ENCODE measurements at regions not wholly inside any gene's neighbourhood (a gene's known extent, or its start where the extent isn't known, plus 50 kb on each side); places are given as distances from the start of the nearest gene placed in this dataset.

GRCh38 chr10:43888586-43888985 lies 239.9 kb upstream of the ZNF32 start:
- peak; percentile 96 for DNase-seq

DNA sequence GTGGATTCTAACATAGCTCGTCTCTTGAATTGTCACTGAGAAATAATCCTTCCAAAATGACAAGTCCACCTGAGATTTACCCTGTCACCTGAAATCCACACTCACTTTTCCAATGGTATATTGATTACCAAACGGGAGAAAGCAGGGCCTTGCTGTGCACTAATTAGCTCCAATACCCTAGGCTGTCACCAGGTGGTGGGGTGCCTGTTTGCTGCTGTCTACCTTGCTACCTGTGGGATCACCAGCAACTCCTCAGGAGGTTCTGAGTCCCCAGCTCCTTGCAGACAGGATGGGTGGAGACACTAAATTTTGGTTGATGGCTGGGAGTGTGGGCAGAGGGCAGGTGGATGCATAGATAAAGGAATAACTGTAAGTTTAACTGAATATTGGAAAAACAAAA lies 237.2 kb upstream of the ZNF32 start:
- no peak for DNase-seq

DNA sequence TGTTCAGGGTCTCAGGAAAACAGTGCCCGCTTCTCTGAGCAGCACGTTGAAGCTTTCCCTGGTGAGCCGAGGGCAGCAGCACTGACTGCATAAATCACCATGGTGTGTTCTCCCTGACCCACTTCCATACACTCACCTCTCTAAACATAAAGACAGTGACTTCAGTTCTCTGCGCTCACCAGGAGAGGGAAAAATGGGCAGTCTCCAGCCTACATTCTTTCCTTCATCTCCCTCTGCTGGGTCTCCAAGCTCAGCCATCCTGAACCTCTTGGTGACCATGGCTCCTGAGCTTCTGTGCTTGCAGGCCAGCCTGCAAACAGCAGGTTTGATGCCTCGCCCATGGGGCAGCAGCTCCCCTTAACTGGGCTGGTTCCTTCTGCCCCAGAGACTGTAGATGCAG lies 236.6 kb upstream of the ZNF32 start:
- DNase-seq: no peak

DNA sequence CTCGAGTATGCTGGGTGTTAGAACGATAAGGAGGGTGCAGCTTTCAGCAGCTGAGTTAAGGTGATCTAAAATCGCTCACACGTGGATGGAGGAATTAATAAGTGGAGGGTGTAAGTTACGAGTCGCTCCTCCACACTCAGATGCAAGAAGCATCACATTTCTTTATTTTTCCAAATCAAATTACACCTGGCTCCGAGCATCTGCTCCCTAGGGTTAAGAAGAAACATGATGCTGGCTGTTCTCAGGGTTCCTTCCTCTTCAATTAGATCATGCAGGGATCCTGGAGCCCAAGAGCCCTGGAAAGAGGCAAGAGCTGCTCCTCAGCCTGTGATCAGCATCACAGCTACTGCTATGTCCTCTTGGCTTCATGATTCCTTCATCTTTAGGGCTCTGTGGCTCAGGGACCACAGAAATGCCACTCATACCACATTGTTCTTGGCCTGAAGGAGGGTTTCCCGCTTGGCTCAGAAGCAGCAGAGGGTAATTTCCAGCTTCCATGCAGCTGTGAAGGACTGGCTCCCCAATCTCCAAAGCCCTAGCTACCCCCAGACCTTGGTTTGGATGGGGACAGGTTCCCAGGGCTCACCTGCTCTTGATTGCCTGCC lies 235.9 kb upstream of the ZNF32 start:
- no peak for DNase-seq

GRCh38 chr10:43882711-43883110 lies 234.0 kb upstream of the ZNF32 start:
- no peak for DNase-seq

- no peak for DNase-seq
Observed at GRCh38 chr10:43881657-43882056, 233.0 kb upstream of the ZNF32 start.

- no peak for DNase-seq
Observed at GRCh38 chr10:43880160-43880559, 231.5 kb upstream of the ZNF32 start.

DNA sequence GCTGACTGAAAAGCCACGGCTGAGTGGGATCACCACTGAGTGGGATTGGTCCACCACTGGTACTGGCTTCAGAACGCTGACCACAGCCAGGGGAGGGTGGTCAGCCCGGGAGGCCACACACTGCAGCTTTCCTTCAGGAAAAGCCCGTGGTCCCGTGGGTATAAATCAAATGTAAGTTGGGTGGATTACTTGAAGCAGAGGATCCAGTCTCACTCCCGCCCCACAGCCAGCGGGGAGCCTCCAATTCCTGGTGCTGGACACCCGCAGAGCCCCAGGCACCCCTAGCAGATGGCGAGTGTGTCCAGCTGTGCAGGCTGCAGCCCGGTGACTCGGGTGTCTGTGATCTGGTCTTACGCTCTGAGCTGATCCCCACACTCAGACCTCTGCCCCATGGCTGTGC lies 231.1 kb upstream of the ZNF32 start:
- DNase-seq: no peak

GRCh38 chr10:43879162-43879561 lies 230.5 kb upstream of the ZNF32 start:
- no peak for DNase-seq

DNA sequence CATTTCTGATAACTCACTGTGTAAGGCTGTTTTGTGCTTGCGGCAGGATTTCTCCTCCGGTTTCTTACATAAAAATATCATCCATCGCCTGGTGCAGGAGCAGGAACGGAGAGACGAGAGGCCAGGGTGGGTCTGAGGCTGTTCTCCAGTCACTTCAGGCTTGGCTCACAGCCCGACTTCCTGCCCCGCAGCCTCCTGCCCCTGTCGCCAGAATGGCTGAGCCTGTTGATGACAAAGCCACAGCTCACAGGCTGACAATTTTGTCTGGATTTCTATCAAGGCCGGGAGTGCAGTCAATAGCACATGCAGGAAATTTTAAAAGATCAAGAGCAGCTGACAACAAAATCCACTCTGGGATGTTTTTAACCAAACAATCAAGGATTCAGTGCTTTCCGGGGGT lies 229.7 kb upstream of the ZNF32 start:
- peak; percentile 43 for DNase-seq

DNA sequence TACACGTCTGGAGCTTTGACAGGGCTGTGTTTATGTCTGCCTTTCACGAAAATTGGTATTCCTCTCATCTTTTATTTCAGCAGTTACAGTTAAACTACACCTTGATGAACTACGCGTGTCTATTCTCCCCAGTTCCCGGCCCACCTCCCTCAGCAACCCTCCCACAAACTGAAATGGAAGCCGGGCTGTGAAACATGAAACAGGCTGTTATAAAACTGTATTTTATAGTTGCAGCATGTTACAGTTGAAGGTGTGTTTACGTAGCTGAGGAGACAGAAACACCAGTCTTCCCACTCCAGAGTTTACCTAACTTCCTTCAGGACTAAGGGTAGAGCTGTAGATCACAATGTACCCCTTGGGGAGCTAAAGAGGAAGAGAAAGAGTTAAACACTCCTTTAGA lies 228.3 kb upstream of the ZNF32 start:
- no peak for DNase-seq

DNA sequence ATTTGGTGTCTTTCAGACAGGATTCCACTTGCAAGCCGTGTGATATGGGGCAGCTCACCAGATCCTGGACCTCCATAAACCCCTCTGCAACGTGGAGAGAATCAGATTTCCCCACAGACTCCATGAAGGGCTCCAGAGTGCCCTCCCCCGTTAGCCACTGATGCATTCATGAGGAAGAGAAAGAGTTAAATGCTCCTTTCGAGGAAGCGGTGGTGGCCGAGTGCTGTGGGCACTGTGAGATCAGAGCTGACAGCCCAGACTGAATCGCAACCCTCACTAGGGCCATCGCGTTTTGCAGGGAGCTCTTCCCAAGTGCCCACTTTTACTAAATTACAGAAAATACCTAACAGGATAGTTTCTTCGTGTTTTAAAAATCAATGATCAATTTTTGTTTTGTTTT lies 226.3 kb upstream of the ZNF32 start:
- DNase-seq: no peak

GRCh38 chr10:43873717-43874116 lies 225.0 kb upstream of the ZNF32 start:
- DNase-seq: no peak

- DNase-seq: no peak
Observed at GRCh38 chr10:43872644-43873043, 224.0 kb upstream of the ZNF32 start.

GRCh38 chr10:43871545-43871944 lies 222.9 kb upstream of the ZNF32 start:
- DNase-seq: no peak

- no peak for DNase-seq
Observed at GRCh38 chr10:43870968-43871439, 222.3 kb upstream of the ZNF32 start.

DNA sequence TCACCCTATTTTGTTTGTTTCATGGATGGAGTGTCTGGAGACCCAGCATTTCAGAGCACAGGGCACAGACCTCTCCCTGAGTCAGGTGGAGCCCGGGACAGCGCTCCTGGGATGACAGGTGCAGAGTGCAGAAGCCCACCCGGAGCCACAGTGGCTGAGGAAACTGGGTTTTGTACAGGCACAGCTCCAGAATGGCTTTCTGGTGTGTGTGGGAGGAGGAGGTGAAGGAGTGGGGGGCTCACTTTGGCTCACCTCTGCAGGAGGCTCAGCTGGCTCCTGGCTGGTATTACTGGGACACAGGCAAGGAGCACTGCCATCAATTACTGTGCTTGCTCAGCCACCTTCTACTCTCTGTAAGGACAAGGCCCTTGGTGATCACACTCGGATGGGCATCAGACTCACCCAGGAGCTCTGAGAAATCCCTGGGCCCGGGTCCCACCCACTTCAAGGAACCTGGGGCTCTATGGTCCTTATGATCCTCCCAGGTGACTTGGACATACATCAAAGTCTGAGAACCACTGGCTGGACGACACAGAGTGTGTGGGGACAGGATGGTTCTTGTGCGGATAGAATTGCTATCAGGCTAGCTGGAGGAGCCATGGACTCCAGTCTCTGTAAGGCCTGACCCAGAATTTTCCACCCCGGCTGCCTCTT lies 221.1 kb upstream of the ZNF32 start:
- no peak for DNase-seq

GRCh38 chr10:43868952-43869351 lies 220.3 kb upstream of the ZNF32 start:
- DNase-seq: no peak

DNA sequence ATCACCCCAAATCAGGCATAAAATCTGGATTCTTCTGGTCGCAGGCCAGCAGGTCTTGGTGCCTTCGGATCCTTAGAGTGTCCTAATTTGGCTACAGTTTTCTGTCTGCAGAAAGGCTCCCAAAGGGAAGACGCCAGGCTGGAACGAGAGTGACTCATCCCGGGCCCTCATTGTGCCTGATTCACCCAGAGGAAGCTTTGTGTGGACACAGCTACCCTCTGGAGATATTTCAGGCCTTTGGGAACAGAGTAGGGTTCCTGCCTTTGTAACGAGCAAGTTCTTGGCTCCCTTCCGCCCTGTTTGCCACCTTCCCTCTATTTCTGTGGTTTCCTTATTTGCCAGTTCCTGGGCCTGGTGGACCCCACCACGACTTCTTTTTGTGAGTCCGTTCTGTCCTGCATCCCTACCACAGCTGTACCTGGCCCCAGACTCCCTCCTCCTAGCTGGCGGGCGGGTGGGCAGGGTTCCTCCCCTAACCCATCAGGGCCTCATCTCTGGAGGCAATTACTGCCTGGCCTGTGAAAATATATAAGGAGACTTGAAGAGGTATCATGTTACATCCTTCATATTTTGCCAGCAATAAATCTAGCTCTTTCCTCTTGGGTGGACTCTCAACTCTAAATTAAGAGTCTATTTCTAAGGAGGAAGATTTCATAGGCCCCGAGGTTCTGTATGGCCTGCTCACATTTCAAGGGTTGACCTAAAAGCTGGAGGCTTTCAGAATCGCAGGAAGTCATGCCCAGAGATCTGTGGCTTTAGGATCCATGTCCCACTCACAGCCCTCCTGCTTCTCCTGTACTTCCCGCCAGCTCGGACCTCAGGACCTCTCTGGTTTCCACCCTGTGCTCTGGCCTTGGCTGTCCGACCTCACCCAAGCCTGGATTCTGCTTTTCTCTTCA lies 219.2 kb upstream of the ZNF32 start:
- peak; percentile 91 for DNase-seq

GRCh38 chr10:43867113-43867512 lies 218.4 kb upstream of the ZNF32 start:
- DNase-seq: no peak

DNA sequence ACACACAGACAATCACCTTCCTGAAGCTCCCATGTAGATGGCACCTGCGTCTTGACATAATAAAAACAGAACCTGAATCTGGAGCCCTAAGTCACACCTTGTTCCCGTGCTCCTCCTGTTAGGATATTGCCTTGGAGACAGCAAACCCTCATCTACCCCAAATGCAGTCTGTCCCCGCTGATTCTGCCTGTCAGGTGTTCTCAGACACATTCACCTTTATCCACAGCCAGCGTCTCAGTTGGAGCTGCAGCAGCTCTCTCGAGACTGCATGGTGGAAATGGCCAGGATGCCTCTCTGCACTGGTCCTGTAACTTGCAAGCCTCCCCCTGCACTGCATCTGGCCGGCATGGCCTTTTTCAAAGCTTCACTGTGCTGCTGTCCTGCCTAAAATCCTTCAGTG lies 218.0 kb upstream of the ZNF32 start:
- DNase-seq: no peak

DNA sequence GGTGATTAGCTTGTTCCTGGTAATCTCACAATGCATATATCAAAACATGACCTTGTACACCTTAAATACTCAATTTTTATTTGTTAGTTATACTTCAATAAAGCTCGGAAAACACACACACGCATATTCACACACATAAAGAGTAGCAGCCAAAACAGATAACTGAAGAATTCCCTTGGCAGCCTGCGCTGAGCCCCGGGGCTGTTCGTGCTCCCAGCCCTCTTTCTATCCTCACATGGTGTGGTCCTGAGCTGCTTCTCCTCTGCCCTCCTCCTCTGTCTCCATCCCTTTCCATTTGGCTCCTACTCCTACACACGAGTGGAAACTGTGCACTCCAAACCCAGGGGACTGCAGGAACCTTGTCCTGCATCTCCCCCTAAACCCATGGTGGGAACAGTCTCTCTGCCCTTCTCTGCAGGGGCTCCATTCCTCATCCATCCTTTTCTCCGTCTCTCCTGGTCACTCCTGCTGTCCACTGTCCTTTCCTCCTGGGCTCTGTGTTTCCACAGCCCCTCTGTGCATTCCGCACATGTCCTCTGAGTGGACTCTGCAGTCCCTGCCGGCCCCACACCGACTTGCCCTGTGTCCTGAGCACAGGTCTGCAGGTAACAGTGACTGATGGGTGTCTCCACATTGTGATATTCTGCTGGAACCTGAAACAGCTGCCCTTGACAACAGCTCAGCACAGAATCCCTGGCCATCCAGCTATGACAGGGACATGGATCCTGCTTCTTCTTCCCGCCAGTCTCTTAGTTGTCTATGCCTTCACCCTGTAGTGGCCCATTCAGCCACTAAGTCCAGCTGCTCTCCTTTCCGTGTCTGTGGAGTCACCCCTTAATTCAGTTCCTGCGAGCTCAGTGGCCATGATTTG lies 216.8 kb upstream of the ZNF32 start:
- DNase-seq: no peak

DNA sequence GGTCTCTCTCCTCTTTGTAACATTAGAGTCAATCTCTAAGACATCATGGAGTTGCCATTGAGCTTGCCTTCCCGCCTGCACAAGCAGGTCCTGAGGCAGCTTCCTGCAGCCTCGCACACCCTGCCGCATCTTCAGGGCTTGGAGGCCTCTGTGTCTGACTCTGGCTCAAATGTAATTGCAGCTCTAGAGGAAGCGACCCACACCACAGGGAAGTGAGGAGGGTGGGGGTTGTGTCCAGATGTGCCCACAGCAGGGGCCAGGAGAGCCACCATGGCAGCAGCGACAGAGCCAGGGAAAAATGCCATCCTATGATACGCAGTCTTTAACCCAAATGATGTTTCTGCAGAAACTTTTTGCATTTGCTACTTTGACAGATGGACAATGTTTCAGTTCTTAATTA lies 216.0 kb upstream of the ZNF32 start:
- DNase-seq: no peak
